HL-60/S4 (cell line): ENCODE measurements at regions not wholly inside any gene's neighbourhood (a gene's known extent, or its start where the extent isn't known, plus 50 kb on each side); places are given as distances from the start of the nearest gene placed in this dataset.

Experiments used
- in situ Hi-C: fragments of 300-500 bp; cut with MboI; formaldehyde crosslinking; loops from 2 replicates; pipeline ENCODE4 v1.14.3; 2022; ENCODE audit warnings: low sequenced_read_pairs

DNA sequence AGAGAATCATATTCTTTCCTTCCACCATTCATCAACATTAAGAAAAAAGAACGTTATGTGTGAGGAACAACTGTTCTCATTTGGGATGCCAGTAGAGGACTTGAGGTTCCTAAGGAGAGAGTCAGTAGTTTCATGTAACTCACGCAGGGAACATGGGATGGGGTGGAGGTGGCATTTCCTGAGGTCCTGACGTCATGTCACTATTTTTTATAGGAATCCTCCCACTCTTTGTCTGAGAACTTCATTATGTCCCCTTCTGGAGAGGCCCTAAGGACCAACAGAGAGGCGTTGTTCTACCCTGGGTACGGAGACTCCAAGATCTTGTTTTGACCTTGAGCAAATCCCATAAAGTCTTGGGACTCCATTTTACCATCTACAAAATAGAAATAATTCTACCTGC lies 211.7 kb upstream of the SOX9 start:
- in situ Hi-C loops = no loop called here

DNA sequence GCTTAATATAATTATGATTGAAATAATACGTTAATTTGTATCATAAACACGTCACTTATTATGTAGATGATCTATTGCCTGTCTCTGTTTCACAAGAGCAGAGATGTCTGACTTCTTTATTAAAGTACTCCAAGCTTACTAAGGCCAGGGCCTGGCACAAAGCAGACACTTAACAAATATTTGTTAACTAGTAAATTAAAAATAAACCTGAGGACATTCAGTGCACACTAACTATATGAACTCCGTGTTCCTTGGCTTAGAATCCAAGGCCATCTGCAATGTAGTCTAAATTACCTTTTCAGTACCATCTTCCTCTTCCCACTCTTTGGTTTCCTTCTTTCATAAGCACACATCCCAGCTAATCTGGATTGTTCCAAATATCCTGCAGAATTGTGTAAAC lies 210.8 kb upstream of the SOX9 start:
- in situ Hi-C loops = no loop called here

DNA sequence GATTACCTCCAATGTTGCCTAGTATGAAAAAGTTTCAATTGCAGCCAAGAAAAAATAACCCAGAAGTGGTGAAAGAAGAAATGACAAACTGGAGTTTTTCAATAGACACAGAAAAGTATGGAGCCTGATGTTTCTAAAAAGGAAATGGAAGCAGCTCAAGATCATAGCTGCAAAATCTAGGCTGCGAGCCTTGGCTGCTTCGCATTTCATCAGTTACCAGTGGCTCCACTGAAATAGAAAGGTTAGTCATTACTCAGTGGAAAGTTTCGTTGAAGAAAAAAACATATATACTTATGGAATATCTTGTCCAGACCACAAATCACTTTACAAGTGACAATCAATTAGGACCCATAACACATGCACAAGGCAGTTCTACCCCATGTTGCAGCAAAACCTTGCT lies 206.8 kb upstream of the SOX9 start:
- in situ Hi-C loops = no loop called here

DNA sequence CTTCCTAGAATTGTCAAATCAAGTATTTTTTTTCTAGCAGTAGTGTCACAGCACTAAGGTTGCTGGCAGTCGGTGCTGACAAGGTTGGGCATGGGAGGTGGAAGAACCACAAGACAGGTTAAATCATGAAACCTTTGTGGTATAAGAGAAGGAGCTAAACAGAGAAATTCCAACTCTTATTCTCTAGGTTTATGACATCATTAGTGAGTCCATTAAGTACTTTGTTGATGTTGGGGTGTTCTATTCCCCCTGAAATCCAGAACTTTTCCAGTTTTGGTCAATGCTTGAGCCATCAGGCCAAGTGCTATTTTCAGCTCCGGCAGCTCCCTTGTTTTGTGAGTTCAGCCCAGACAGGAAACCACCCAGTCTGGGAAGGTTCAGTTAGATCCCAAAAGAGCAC lies 206.0 kb upstream of the SOX9 start:
- in situ Hi-C loops = no loop called here

DNA sequence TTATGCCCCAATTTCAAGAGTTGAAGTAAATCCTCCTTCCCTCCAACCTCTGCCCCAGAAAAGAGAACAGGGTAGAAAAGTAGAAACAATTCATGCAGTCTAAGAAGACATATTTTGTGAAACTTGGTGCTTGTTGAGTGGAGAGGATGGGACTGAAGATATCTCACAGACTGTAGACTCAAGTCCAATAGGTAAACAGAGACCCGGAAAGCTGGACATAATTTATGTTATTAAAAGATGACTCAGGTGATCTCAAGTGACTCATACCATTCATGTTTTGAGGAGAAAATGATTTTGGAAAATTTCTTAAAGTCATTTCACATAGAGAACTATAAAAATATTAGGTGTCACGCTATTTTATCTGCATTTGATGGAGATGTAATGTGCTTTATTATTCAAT lies 203.1 kb upstream of the SOX9 start:
- in situ Hi-C loops = no loop called here

DNA sequence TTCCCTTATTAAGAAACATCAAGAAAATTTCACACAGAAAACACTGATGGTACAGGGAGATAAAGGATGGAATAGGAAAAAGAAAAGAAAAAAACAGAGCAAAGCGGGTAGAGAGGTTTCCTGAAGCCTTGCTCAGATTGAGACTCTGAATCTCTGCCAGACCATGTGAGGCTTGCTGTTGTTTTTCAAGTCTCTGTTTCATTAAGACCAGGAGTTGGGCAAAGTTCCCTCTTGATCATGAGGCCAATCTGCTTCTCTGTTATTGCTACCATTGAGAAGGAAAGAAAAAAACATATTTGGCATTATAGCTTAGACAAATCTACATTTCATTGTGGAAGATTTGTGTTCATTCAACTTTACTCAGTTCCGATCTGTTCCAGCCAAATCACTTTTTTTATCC lies 201.6 kb upstream of the SOX9 start:
- in situ Hi-C loops = no loop called here

DNA sequence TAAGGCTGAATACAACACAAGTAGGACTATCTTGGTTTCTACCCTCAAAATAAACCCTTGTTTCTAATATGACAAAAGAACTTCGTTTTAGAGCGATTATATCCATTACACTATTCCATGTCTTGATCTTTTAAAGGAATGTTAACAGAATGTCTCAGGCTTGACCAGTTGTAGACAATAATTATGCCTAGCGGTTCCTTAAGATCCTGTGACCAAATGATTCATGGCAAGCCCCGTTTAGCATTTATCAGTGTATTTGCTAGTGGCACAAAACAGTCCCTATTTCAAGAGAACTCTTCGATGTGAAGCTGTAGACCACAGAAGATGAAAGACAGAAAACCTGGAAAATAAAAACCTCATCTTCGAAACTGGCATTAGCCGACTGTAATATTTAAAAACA lies 200.9 kb upstream of the SOX9 start:
- in situ Hi-C loops = no loop called here

DNA sequence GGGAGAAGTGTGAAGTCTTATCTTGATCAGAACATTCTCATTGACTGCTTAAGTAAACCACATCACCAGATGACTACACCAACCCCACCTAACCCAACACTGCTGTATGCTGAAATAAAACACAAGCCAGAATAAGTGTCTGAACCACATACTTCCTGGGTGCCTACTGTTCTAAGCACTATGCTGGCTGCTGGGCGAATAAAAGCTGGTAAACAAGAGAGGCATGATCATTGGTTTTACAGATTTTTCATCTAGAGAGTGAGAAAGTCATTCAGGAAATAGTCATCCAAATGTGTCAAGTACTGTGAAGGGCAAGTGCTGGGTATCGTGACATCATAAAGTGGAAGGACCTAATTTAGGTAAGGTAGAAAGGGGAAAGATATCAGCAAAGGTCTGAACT lies 199.0 kb upstream of the SOX9 start:
- in situ Hi-C loops = no loop called here

DNA sequence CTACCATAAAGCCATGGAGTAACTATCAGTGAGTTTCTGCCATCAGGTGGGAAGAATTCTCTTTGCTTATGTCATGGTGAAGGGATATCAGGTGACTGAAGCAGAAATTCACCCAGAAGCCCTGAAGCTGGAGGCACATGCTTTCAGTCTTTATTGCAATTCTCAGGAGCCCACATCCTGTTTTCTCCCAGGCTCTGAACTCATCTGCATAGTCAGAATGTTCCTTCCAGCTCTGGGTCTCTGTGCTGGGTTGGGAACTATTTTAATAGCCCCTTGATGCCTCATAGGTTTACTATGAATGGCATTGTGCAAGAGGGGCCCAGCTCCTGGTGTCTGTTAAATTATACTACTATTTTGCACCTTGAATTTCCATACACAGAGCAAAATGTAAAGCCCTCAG lies 198.4 kb upstream of the SOX9 start:
- in situ Hi-C loops = no loop called here

DNA sequence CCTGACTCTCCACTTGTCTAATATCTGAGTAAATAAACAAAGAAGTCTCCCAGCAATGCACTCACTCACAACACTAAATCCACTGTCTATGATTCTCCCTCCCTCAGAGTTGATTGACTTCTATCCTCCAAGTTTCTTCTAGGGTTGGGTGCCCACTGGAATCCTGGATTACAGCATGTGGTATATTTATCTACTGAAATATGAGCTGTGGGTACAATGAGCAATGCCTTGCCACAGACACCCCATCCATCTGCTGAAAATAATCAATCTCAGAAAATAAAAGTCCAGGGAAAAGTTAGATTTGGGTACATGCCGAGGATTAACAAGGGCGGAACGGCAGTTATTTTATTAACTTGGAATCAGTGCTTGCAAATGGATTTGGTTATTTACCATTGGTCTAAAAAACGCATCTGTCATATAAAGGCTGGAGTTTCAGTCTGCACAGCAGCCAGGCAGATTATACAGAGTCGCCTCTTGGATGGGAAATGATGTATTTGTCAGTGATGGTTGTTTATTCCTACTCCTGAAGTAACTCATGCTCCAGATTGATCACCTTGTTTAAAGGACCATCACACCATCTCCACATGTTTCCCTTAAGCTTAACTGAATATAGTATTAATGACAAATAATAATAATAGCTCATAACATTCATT lies 193.9 kb upstream of the SOX9 start:
- in situ Hi-C loops = no loop called here

DNA sequence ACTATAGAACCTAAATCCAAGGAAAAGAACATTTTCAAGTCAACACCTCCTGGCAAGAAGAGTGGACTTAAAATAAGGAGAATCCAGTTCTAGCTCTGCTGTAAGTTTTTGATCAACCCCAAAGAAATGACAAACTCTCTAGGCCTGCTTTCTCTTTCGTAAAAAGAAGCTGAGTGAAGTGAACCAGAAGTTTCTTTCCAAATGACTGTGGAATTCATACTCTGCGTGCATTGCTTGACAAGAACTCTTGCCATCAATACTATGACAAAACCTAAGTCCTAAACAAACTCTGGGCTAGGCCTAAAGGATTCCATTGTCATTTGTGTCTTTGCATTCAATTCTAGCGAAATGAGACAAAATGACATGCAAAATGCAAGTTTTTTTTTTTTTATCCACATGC lies 187.5 kb upstream of the SOX9 start:
- in situ Hi-C loops = no loop called here

DNA sequence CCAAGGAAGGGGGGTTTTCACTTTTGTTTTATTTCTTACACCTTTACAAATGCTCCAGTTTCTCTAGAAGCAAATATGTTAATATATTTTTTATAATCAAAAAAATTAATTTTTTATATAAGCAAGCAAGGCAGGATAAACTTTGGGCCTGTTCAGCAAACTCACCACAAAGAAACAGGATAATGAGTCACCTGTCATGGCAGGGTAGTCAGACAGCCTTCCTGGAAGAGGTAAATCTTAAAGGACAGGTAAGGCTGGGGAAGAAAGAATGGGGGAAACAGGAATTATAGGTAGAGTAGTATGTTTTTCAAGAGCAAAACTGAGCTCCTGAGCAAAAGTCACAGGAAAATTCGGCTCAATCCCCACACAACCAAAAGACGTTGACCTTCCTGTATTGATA lies 186.3 kb upstream of the SOX9 start:
- in situ Hi-C loops = no loop called here

DNA sequence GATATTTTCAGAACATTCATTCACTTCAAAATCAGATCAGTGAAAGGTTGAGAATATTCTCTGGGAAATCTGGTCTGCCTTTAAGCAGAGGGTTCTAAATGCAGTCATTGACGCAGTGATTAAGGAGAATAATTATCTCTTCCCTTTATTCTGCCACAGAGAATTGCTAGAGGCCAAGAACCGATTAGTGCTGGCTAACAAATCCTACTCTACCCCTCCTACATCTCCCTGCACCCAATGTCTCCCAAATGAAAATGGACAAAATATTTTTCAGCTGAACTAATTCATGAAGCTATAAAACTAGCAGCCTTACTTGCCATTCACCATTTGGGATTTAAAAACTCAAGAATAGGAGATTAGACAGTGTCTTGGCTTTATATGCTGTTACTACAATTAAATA lies 185.5 kb upstream of the SOX9 start:
- in situ Hi-C loops = no loop called here

DNA sequence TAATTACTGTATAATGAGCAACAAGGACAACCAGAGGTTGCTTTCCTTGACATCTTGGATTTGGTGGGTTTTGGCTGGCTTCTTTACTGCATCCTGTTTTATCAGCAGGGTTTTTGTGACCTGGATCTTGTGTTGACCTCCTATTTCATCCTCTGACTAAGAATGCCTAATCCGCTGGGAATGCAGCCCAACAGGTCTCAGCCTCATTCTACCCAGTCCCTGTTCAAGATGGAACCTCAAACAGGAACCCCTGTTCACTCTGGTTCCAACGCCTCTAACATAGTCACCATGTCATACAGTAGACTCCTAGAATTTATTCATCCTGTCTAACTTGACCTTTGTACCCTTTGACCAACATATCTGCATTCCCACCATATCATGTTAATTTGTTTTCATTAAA lies 183.8 kb upstream of the SOX9 start:
- in situ Hi-C loops = no loop called here

DNA sequence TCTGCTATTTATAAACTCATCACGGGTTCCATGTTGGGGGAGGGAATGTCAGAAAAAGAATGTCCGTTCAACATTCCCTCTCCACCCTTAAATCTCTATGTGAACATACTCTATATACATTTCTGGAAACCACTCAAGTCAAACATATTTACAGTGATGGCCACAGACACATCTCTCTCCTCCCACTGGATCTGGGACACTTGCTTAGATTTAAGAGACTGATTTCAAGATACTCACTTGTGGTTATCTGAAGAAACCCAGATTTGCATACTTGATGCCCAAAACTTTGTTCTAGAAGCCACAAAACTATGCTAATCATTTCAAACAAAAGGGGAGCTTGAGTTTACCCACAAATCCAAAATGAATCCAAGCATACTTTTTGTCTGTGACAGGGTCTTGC lies 182.9 kb upstream of the SOX9 start:
- in situ Hi-C loops = no loop called here

DNA sequence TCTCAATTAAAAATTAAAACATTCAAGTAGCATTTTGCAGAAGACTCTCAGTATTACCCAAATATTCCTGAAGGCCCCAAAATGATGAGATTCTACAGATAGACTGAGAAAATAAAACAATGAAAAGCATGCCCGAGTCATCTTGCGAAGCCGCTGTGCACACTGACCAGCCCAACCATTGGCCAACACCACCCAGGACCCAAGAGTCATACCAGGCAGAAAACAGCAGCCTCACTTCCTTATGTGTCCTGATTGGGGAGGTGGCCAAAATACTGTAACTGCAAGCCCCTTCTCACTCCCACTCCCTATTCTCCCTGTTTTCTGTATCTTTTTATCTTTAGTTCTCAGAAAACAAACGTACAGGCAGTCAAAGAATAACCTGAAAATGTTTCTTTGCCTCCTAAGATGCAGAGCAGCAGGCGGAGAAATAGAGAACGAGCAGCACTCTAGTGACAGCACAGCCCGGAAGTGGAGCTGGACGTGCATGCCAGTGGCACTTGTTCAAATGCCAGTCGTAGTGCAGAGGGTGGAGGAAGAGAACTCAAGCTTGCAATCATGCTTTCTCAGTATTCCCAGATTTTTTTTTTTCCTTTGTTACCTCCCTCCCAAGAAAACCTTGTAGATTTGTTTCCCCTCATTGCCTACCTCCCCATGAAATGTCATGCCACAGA lies 182.3 kb upstream of the SOX9 start:
- in situ Hi-C loops = no loop called here

DNA sequence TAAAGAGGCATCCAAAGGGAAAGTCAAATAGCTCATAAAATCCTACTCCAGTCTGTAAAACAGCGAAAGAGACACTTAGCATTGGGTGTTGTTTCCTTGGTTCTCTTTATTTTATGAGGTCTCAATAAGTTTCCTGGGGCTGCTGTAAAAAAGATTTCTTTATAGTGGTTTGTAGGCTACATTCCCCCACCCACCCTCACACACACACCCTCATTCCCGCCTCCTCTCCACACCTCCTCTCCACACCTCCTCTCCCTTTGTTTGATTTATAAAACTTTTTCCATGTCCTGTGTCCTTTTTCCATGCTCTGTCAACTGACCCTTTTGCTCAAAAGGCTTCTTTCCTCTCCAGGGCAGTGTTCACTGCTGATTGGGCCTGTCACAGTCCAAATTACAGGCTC lies 178.9 kb upstream of the SOX9 start:
- in situ Hi-C loops = no loop called here

DNA sequence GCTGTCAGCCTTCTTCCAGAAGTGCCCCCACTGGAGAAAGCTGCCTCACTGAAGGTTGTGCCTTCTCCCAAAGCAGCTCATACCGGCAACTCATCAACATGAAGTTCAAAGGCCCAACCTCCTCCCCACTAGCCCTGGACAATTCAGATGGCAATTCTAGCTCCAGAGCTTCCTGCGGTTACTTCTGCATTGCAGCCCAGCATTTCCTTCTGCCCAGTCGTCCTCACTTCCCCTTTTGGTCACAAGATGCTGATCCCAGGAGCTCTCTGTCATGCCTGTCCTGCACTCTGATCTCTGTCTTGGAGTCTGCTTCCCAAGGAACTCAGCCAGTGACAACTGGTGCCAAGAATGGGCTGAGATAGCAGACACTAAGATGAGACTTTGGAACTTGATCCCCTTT lies 178.2 kb upstream of the SOX9 start:
- in situ Hi-C loops = no loop called here

DNA sequence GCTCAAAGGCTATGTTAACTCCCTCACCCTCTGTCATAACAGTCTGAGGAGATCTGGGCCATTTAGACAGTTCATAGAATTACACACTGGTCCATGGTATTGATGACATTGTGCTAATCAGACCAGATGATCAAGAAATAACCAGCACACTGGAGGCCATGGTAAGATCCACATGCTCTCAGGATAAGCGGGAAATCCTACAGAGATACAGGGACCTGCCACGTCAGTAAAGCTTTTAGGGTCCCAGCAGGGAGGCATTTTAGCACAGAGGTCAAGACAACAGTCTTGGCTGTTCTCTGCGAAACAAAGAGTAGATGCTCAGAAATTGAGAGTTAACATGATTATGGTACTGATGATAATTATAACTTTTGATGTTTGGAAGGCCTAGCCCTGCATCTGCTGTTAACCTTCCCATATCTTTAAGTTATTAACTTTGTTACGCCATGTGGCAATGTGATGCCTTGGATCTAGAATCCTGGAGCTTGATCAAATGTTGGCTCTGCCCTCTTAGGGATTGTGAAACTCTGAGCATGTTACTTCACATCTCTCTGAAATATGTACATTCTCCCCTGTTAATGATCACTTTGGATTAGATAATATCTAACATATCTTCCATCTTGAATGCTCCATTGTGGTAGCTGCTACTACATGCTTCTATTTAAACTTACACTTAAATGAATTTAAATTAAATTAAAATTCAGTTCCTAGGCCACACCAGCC lies 172.0 kb upstream of the SOX9 start:
- in situ Hi-C loops = no loop called here

DNA sequence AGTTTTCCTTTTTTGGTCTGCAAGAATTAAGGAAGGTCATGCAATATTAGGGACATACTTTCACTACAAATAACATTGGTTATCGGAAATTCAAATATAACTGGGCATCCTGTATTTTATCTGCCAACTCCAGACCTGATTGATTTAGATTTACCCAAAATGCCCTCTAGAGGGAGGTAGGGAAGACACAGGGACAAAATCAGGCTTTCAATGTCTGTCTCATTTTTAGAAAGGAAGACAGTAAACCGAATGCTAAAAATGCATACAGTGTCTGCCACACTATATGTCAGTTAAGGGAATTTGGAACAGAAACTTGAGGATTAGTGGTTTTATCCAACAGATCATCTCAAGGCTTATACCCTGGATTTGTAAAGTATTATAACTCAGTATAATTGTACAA lies 161.7 kb upstream of the SOX9 start:
- in situ Hi-C loops = no loop called here

DNA sequence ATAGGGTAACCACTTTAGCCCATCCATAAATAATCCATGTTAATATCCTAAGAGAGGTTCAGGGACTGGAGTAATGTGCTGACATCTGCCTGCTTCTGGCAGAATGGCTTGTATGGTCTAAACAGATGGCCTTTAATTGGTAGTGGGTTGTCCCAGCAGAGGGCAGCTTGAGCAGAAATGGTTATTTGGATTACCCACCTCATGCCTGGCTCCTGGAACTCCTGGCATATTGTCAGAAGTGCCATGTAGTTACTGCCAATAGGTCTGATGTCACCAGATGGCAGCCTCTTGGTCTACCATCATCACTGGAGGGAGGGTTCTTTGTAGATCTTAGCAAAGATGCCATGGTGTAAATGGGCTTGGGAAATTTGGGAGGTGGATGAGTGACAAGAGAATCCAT lies 157.5 kb upstream of the SOX9 start:
- in situ Hi-C loops = no loop called here

DNA sequence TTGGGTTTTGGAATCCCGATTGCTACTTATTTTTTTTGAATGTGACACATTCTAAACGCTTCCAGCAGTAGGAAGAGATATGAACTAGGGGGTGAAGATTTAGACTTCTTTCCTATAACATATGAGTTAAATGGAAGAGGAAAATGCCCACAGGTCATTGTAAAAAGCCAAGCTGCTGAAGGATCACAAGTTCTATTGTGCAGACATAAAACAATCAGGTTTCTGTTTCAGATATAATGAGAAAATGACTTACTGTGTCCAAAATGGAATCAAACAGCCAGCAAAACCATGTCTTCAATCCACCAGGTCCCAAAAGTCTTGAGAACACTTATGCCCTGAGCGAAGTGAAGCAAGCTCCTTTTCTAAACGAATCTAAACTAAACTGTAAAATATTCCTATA lies 157.0 kb upstream of the SOX9 start:
- in situ Hi-C loops = no loop called here

DNA sequence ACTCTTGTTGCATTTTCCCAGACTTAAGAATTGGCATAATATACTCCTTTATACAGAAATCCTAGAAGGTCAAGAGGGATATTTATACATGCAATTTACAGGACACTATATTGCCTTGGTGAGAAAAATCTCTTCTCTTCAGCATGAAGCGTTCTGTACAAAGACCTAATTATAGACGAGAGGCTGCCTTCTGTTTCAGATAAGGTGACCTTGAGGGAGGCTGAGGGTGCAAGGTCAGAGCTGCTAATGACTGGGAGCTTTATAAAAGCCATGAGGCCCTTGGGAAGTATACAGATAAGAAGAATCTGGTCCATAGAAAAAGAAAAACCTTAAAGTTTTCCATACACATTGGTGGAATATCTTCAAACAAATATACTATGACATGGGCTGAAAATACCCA lies 156.3 kb upstream of the SOX9 start:
- in situ Hi-C loops = no loop called here
